ENCODE measurements at regions not wholly inside any gene's neighbourhood (a gene's known extent, or its start where the extent isn't known, plus 50 kb on each side); places are given as distances from the start of the nearest gene placed in this dataset.

DNA sequence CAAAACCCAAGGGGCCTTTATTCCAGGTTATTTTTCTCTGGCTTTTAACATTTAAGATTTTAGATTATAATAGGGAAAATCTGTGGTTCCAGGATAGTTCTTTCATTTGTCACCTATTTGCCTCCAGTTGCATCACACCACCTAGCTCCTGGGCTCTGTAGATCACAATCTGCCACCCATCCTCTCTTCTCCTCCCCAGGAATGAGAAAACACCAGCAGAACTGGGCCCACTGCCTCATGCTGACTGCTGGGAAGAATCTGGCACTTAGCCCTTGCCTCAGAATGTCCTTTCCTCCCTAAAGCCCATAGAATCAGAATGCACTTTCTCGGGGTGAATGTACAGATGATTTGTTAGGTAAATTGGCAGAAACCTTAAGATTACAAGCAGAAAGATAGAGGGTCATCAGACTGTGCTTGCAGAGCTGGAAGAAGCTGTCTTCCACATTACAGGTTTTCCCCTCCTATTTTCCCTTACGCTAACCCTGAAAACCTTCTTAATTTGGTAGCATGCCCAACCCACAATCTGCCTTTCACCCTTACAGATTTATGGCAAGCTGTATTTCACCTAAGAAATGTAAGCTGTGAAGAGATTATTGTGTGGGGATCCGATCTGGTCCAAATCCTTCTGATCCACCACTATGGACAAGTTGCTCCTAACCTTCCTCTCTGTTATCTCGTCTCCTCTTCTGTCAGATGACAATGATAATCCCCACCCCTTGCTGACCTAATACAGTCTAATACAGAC lies 72.6 kb downstream of the LRRC30 start:
- peak overlapping the region in 2 of 4 donors; percentile 6 to 31 for H3K27ac ChIP-seq
- H3K36me3 ChIP-seq: no peaks in the 10 kb centered on the region
- ATAC-seq: no peak
- WGBS, 2 donors (ENCODE audit: low coverage in 1 of 2): 45 to 48% methylated on average over 4 of the region's 4 CpGs
- H3K9me3 ChIP-seq: peaks cover 0 to 11% (median 0%) of the 10 kb centered on the region in 3 donors
- H3K4me1 ChIP-seq: peaks cover 3 to 32% (median 6%) of the 10 kb centered on the region in 3 donors
- no peak overlapping the region for H3K4me3 ChIP-seq
- TF ChIP-seq EP300 (IDR thresholded peaks at IDR 0.05) (no peak), POLR2AphosphoS5 (IDR thresholded peaks at IDR 0.05) (no peak), POLR2A (IDR thresholded peaks at IDR 0.05) (no peak), CTCF (IDR thresholded peaks at IDR 0.05) (no peak)
- no peaks in the 10 kb centered on the region for H3K27me3 ChIP-seq

DNA sequence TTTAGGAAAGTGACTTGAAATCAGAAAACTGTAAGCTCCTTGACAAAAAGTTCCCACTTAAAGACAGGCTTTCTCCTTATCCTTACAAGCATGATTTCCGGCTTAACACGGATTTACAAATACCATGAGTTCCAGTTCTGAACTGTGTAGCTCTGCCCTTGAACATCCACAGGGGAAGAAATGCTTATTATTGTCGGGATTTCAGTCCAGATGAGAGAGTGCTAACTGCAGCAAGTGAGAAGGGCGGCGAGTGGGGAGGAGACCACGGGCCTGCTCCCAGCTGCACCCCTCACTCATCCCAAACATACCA lies 73.1 kb downstream of the LRRC30 start:
- H3K4me1 ChIP-seq: peaks cover 3 to 32% (median 6%) of the 10 kb centered on the region in 3 donors
- ATAC-seq: no peak
- H3K4me3 ChIP-seq: no peak overlapping the region
- 73 to 86% methylated on average over 4 to 5 of the region's 6 CpGs for WGBS, 2 donors (ENCODE audit: low coverage in 1 of 2)
- TF ChIP-seq EP300 (IDR thresholded peaks at IDR 0.05) (no peak), POLR2A (IDR thresholded peaks at IDR 0.05) (no peak), POLR2AphosphoS5 (IDR thresholded peaks at IDR 0.05) (no peak), CTCF (IDR thresholded peaks at IDR 0.05) (no peak)
- peak overlapping the region in 2 of 4 donors; percentile 6 to 31 for H3K27ac ChIP-seq
- no peaks in the 10 kb centered on the region for H3K27me3 ChIP-seq
- H3K9me3 ChIP-seq: peaks cover 0 to 7% (median 0%) of the 10 kb centered on the region in 3 donors
- no peaks in the 10 kb centered on the region for H3K36me3 ChIP-seq

- Histone ChIP-seq H3K27me3 (no peaks in the 10 kb centered on the region), H3K36me3 (no peaks in the 10 kb centered on the region), H3K4me1 (peaks cover 3 to 32% (median 6%) of the 10 kb centered on the region in 3 donors), H3K9me3 (no peaks in the 10 kb centered on the region), H3K4me3 (no peak overlapping the region), H3K27ac (no peak overlapping the region)
- no peak for ATAC-seq
- WGBS, 2 donors (ENCODE audit: low coverage in 1 of 2): 89 to 91% methylated on average over 6 to 7 of the region's 9 CpGs
- TF ChIP-seq EP300 (IDR thresholded peaks at IDR 0.05) (no peak), CTCF (IDR thresholded peaks at IDR 0.05) (no peak)
These were observed 74.5 kb downstream of the LRRC30 start for GRCh38 chr18:7305416-7305815.

GRCh38 chr18:7307030-7307429 lies 76.1 kb downstream of the LRRC30 start:
- H3K36me3 ChIP-seq: no peaks in the 10 kb centered on the region
- no peak for ATAC-seq
- H3K9me3 ChIP-seq: no peaks in the 10 kb centered on the region
- H3K27ac ChIP-seq: peak overlapping the region in 3 of 4 donors; percentile 57 to 79 (median 69)
- 12 to 13% methylated on average over 4 to 6 of the region's 6 CpGs for WGBS, 2 donors (ENCODE audit: low coverage in 1 of 2)
- H3K4me1 ChIP-seq: peaks cover 3 to 32% (median 6%) of the 10 kb centered on the region in 3 donors
- TF ChIP-seq EP300 (IDR thresholded peaks at IDR 0.05) (no peak), CTCF (IDR thresholded peaks at IDR 0.05) (no peak), POLR2AphosphoS5 (IDR thresholded peaks at IDR 0.05) (no peak), POLR2A (IDR thresholded peaks at IDR 0.05) (no peak)
- no peak overlapping the region for H3K4me3 ChIP-seq
- no peaks in the 10 kb centered on the region for H3K27me3 ChIP-seq

DNA sequence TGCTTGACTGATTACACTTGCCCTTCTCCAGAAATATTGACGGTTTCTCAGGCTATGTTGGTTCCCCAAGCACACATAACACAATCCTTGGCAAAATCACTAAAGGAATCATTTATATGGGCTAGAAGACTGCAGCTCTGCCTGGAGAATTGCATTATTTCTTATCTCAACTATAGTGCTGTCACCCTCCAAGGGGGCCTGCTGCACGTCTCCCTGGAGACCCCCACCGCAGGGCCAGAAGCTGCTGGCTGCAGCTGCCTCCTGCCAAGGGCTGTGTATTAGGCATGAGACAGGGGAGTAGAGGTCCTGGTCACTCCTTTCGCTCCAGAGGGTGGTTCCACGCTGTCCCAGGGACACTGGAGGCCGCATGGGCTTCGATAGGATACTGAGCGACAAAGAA lies 76.6 kb downstream of the LRRC30 start:
- H3K27me3 ChIP-seq: no peaks in the 10 kb centered on the region
- no peaks in the 10 kb centered on the region for H3K36me3 ChIP-seq
- no peak overlapping the region for H3K4me3 ChIP-seq
- peaks cover 3 to 32% (median 6%) of the 10 kb centered on the region in 3 donors for H3K4me1 ChIP-seq
- peaks cover 0 to 1% (median 0%) of the 10 kb centered on the region in 3 donors for H3K9me3 ChIP-seq
- no peak for ATAC-seq
- TF ChIP-seq POLR2A (IDR thresholded peaks at IDR 0.05): no peak
- no peak for TF ChIP-seq POLR2AphosphoS5 (IDR thresholded peaks at IDR 0.05)
- TF ChIP-seq EP300 (IDR thresholded peaks at IDR 0.05): no peak
- TF ChIP-seq CTCF (IDR thresholded peaks at IDR 0.05): no peak
- WGBS, 2 donors (ENCODE audit: low coverage in 1 of 2): 28 to 56% methylated on average over 2 to 7 of the region's 8 CpGs
- peak overlapping the region in 3 of 4 donors; percentile 57 to 79 (median 69) for H3K27ac ChIP-seq

Measured in gastroesophageal sphincter (tissue), 4 donors.